ENCODE measurements at regions not wholly inside any gene's neighbourhood (a gene's known extent, or its start where the extent isn't known, plus 50 kb on each side); places are given as distances from the start of the nearest gene placed in this dataset.
A peak's percentile ranks its signal among the peaks of the same experiment; 100 is the strongest.

DNA sequence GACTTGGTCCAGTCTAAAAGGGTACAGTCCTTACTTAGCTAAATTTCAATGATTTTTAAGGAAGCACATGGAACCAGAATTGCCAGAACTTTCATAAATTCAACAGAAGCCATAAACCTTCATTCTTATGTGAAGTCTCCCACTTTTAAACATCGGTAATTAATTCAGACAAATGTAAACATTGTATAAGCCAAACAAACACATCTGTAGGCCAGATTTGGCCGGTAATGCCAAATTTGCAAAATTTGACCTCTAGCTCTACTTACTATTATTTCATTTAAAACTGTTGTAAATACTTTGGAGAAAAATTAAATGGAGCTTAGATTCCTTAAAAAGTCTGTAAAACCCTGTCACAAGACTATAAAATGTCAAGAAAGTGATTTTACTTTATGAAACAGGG is 83.2 kb upstream of the GALNT5 start:
- CTCF ChIA-PET (ENCODE audit: unreplicated experiment) = no interaction called here
- Histone ChIP-seq H3K4me3 (ENCODE audit: low read depth, low read length, poor library complexity, severe bottlenecking) (no peak overlapping the region), H4K20me1 (ENCODE audit: insufficient read depth, low read length) (no peaks in the 10 kb centered on the region), H3K79me2 (ENCODE audit: insufficient read depth, low read depth, low read length) (no peaks in the 10 kb centered on the region), H3K4me1 (ENCODE audit: insufficient read depth, low read length, poor library complexity, severe bottlenecking) (no peaks in the 10 kb centered on the region), H3K4me2 (ENCODE audit: low read length) (no peak overlapping the region), H3K27ac (ENCODE audit: low read depth, low read length, poor library complexity, severe bottlenecking) (no peak overlapping the region), H3K9me2 (ENCODE audit: insufficient read depth, low read length) (no peaks in the 10 kb centered on the region), H3K36me3 (ENCODE audit: insufficient read depth, low read length) (no peaks in the 10 kb centered on the region), H3K9me3 (ENCODE audit: low read length) (no peaks in the 10 kb centered on the region), H2AFZ (ENCODE audit: low read length) (no peak overlapping the region)
- intact Hi-C loops (cut with micrococcal nuclease; ENCODE audit: unreplicated experiment) = no loop called here
- POLR2A ChIA-PET = interaction anchor here (0.5 kb wide), 1 partner anchor 1197 kb away, joined by 3 read pairs; no protein-coding TSS in a partner anchor
- BruUV-seq (replicated peaks) = no TSS peak
- no peak for TF ChIP-seq EZH2phosphoT487 (IDR thresholded peaks at IDR 0.05; ENCODE audit: borderline replicate concordance, low read depth, low read length)
- TF ChIP-seq, protein P1, sequence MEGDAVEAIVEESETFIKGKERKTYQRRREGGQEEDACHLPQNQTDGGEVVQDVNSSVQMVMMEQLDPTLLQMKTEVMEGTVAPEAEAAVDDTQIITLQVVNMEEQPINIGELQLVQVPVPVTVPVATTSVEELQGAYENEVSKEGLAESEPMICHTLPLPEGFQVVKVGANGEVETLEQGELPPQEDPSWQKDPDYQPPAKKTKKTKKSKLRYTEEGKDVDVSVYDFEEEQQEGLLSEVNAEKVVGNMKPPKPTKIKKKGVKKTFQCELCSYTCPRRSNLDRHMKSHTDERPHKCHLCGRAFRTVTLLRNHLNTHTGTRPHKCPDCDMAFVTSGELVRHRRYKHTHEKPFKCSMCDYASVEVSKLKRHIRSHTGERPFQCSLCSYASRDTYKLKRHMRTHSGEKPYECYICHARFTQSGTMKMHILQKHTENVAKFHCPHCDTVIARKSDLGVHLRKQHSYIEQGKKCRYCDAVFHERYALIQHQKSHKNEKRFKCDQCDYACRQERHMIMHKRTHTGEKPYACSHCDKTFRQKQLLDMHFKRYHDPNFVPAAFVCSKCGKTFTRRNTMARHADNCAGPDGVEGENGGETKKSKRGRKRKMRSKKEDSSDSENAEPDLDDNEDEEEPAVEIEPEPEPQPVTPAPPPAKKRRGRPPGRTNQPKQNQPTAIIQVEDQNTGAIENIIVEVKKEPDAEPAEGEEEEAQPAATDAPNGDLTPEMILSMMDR (conservative IDR thresholded peaks at IDR 0.05; ENCODE audit: low read length) = no peak
- no peak for DNase-seq (ENCODE audit: low spot score)

DNA sequence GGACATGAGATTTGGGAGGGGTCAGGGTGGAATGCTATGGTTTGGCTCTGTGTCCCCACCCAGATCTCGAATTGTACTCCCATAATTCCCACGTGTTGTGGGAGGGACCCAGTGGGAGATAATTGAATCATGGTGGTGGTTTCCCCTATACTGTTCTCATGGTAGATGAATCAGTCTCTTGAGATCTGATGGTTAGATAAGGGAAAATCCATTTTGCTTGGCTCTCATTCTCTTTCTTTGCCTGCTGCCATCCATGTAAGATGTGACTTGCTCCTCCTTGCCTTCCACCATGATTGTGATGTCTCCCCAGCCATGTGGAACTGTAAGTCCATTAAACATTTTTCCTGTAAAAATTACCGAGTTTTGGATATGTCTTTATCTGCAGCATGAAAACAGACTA is 80.9 kb upstream of the GALNT5 start:
- Histone ChIP-seq H3K36me3 (ENCODE audit: insufficient read depth, low read length) (no peaks in the 10 kb centered on the region), H3K79me2 (ENCODE audit: insufficient read depth, low read depth, low read length) (no peaks in the 10 kb centered on the region), H2AFZ (ENCODE audit: low read length) (no peak overlapping the region), H3K4me1 (ENCODE audit: insufficient read depth, low read length, poor library complexity, severe bottlenecking) (no peaks in the 10 kb centered on the region), H4K20me1 (ENCODE audit: insufficient read depth, low read length) (no peaks in the 10 kb centered on the region), H3K9me3 (ENCODE audit: low read length) (no peaks in the 10 kb centered on the region), H3K9me2 (ENCODE audit: insufficient read depth, low read length) (no peaks in the 10 kb centered on the region), H3K27ac (ENCODE audit: low read depth, low read length, poor library complexity, severe bottlenecking) (no peak overlapping the region), H3K4me3 (ENCODE audit: low read depth, low read length, poor library complexity, severe bottlenecking) (no peak overlapping the region), H3K4me2 (ENCODE audit: low read length) (no peak overlapping the region)
- CTCF ChIA-PET (ENCODE audit: unreplicated experiment) = no interaction called here
- POLR2A ChIA-PET = no interaction called here
- no TSS peak for BruUV-seq (replicated peaks)
- DNase-seq (ENCODE audit: low spot score) = no peak
- intact Hi-C loops (cut with micrococcal nuclease; ENCODE audit: unreplicated experiment) = no loop called here
- TF ChIP-seq, protein P1 (conservative IDR thresholded peaks at IDR 0.05; ENCODE audit: low read length) = no peak
- no peak for TF ChIP-seq EZH2phosphoT487 (IDR thresholded peaks at IDR 0.05; ENCODE audit: borderline replicate concordance, low read depth, low read length)

DNA sequence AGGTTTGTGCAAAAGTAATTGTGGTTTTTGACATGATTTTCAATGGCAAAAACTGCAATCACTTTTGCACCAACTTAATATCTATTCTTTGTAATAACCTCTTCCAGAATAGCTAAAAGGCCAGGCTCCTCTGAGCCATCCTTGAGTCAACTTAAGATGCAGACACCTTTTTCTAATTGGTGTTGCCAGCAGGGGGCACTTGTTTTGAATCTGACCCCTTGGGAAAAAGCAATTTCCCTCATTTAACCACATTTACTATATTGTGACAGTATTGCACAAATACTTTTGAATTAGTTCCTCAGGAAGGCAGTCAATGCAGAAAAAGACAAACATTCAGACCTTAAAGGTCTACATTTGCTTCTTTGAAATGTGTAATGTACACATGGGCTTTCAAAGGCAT is 78.6 kb upstream of the GALNT5 start:
- TF ChIP-seq EZH2phosphoT487 (IDR thresholded peaks at IDR 0.05; ENCODE audit: borderline replicate concordance, low read depth, low read length) = no peak
- TF ChIP-seq, protein P1 (conservative IDR thresholded peaks at IDR 0.05; ENCODE audit: low read length) = peak; percentile 59
- H3K36me3 ChIP-seq (ENCODE audit: insufficient read depth, low read length) = no peaks in the 10 kb centered on the region
- H3K4me2 ChIP-seq (ENCODE audit: low read length) = no peak overlapping the region
- H2AFZ ChIP-seq (ENCODE audit: low read length) = no peak overlapping the region
- intact Hi-C loops (cut with micrococcal nuclease; ENCODE audit: unreplicated experiment) = no loop called here
- POLR2A ChIA-PET = interaction anchor here (0.6 kb wide), 1 partner anchor 15 kb away, joined by 3 read pairs; no protein-coding TSS in a partner anchor
- no peaks in the 10 kb centered on the region for H3K4me1 ChIP-seq (ENCODE audit: insufficient read depth, low read length, poor library complexity, severe bottlenecking)
- no peak for DNase-seq (ENCODE audit: low spot score)
- no peaks in the 10 kb centered on the region for H3K9me3 ChIP-seq (ENCODE audit: low read length)
- no peaks in the 10 kb centered on the region for H3K9me2 ChIP-seq (ENCODE audit: insufficient read depth, low read length)
- no peak overlapping the region for H3K4me3 ChIP-seq (ENCODE audit: low read depth, low read length, poor library complexity, severe bottlenecking)
- H4K20me1 ChIP-seq (ENCODE audit: insufficient read depth, low read length) = no peaks in the 10 kb centered on the region
- no TSS peak for BruUV-seq (replicated peaks)
- H3K79me2 ChIP-seq (ENCODE audit: insufficient read depth, low read depth, low read length) = no peaks in the 10 kb centered on the region
- H3K27ac ChIP-seq (ENCODE audit: low read depth, low read length, poor library complexity, severe bottlenecking) = no peak overlapping the region
- CTCF ChIA-PET (ENCODE audit: unreplicated experiment) = no interaction called here

Measured in OCI-LY7 (cell line).